ENCODE measurements at regions not wholly inside any gene's neighbourhood (a gene's known extent, or its start where the extent isn't known, plus 50 kb on each side); places are given as distances from the start of the nearest gene placed in this dataset.
"Not testable (repeated sequence)": the region's sequence is repeated elsewhere in the genome, so short reads cannot be mapped to it uniquely, and the experiment has no call there.

DNA sequence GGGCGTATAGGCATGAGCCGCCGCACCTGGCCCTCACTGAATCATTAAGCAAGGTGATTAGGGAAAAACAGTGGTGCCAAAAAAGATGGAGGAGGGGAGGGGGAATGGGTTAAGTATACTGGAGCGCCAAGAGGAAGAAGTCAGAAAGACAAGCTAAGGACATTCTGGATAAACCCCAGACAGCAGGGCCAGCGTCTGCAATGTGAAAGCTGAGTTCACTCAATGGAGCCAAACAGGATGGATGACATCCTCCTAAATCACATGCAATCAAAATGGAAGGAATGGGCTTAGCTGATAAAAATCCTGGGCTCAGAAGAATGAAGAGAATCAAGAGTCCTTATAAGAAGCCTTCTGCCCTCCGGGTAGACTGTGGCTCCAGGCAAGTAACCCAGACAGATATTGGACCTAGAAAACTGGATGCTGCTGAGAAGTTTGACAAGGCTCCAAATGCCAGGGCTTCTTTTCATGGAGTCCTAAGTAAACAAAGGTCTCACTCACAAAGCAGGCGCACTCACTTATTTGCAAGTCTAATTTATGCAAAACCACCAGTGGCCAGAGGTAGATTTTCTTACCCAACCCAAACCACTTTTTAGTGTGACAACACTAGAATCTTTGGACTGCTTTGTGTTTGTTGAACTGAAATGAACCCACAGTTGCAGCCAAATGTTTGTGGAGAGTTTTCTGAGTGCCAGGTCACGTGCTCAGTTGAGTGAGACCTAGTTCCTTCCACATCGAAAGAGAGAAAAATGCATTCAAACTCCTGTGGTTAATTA, 519.1 kb upstream of the AUTS2 start:
- DNase-seq (ENCODE audit: low read depth) = no peak
- H3K4me3 ChIP-seq (ENCODE audit: control insufficient read depth, low read depth, low read length) = no peak overlapping the region
- TF ChIP-seq, protein P1, sequence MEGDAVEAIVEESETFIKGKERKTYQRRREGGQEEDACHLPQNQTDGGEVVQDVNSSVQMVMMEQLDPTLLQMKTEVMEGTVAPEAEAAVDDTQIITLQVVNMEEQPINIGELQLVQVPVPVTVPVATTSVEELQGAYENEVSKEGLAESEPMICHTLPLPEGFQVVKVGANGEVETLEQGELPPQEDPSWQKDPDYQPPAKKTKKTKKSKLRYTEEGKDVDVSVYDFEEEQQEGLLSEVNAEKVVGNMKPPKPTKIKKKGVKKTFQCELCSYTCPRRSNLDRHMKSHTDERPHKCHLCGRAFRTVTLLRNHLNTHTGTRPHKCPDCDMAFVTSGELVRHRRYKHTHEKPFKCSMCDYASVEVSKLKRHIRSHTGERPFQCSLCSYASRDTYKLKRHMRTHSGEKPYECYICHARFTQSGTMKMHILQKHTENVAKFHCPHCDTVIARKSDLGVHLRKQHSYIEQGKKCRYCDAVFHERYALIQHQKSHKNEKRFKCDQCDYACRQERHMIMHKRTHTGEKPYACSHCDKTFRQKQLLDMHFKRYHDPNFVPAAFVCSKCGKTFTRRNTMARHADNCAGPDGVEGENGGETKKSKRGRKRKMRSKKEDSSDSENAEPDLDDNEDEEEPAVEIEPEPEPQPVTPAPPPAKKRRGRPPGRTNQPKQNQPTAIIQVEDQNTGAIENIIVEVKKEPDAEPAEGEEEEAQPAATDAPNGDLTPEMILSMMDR (IDR thresholded peaks at IDR 0.05; ENCODE audit: control insufficient read depth, insufficient read depth, low read depth, low read length, missing control alignments) = no peak

DNA sequence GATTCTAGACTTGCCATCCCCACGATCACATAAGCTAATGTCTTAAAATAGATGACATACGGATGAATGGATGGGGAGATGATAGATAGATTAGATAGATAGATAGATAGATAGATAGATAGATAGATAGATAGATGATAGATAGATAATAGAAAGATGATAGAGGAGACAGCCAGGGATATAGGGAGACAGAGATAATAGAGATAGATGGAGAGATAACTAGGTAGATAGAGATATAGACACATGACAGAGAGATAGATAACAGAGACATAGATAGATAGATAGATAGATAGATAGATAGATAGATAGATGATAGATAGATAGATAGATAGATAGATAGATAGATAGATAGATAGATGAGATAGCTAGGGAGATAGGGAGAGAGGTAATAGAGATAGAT, 511.0 kb upstream of the AUTS2 start:
- DNase-seq (ENCODE audit: low read depth); H3K4me3 ChIP-seq (ENCODE audit: control insufficient read depth, low read depth, low read length): not testable (repeated sequence)

DNA sequence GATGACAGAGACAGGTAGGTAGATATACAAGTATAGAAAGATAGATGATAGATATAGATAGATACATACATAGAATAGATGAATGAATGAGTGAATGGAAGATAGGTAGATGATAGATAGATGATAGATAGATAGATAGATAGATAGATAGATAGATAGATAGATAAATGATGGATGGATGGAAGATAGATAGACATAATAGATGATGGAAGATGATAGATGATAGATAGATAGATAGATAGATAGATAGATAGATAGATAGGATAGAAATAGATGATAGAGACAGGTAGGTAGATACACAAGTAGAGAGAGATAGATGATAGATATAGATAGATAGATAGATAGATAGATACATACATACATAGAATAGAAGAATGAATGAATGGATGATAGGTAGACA, 510.1 kb upstream of the AUTS2 start:
- no peak for DNase-seq (ENCODE audit: low read depth)
- TF ChIP-seq, protein P1 (IDR thresholded peaks at IDR 0.05; ENCODE audit: control insufficient read depth, insufficient read depth, low read depth, low read length, missing control alignments) = no peak
- no peak overlapping the region for H3K4me3 ChIP-seq (ENCODE audit: control insufficient read depth, low read depth, low read length)

DNA sequence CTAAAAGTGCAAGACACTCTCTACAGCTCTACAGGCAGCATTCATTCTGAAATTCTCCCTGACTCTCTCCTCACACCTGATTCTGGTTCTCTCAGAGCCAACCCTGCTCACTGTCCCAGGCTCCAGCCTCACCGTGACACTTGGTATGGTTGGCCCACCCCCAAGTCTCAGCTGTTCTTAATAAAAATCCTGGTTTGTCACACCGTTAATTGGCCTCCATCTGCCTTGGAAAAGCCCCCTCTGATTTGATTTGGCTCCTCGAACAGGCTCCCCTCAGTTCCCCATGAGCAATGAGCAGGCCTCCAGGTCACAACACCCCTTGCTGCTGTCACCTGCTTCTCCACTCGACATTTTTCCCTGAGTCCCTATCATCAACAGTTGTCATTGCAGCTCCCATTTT, 507.3 kb upstream of the AUTS2 start:
- no peak for DNase-seq (ENCODE audit: low read depth)
- H3K4me3 ChIP-seq (ENCODE audit: control insufficient read depth, low read depth, low read length) = no peak overlapping the region
- TF ChIP-seq, protein P1 (IDR thresholded peaks at IDR 0.05; ENCODE audit: control insufficient read depth, insufficient read depth, low read depth, low read length, missing control alignments) = no peak

DNA sequence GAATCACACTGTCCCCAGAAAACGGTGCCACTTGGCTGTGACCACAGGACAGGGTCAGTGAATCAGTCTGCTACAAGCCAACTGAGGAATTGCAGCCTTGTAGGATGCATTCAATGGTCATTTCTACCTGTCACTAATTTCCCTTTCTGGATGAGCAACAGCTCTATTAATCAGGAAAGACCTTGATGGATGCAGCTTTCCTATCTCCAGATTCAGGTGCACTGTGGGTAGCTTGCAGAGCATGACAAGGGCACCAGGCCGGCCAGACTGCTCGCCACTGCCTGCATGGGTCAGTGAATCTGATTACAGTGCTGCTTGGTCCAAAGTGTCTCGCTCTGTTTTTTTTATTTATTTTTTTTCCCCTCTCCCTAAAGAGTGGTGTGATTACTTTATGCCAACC, 506.8 kb upstream of the AUTS2 start:
- DNase-seq (ENCODE audit: low read depth) = no peak
- TF ChIP-seq, protein P1 (IDR thresholded peaks at IDR 0.05; ENCODE audit: control insufficient read depth, insufficient read depth, low read depth, low read length, missing control alignments) = no peak
- no peak overlapping the region for H3K4me3 ChIP-seq (ENCODE audit: control insufficient read depth, low read depth, low read length)

DNA sequence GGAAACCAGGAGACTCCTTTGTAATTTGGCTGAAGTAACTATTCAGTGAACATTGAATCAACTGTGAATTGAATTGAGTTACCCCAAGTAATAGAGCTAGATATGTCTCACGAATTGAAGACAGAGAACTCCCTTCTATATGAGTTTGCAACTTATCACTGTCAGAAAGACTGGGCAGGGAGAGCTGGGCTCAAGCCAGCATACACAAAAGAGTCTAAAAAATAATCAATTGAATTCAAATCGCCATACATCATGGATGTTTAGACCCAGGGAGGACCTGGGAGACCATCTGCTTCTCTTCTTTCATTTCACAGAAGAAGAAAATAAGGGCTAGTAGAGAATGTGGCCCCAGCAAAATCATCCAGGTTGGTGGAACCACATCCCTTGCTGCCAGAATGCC, 503.1 kb upstream of the AUTS2 start:
- no peak for DNase-seq (ENCODE audit: low read depth)
- TF ChIP-seq, protein P1 (IDR thresholded peaks at IDR 0.05; ENCODE audit: control insufficient read depth, insufficient read depth, low read depth, low read length, missing control alignments) = no peak

DNA sequence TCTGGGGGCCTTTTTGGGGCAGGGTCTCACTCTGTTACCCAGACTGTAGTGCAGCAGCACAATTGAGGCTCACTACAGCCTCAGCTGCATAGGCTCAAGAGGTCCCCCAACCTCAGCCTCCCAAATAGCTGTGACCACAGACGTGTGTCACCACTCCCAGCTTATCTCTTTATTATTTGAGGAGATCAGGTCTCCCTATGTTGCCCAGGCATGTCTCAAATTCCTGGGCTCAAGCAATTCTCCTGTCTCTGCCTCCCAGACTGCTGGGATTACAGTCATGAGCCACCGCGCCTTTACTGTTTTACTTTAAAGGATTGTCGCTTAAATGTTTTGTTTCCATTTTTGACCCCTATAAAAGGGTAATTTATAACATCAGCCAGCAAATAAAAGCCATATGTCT, 502.6 kb upstream of the AUTS2 start:
- DNase-seq (ENCODE audit: low read depth) = no peak
- TF ChIP-seq, protein P1 (IDR thresholded peaks at IDR 0.05; ENCODE audit: control insufficient read depth, insufficient read depth, low read depth, low read length, missing control alignments) = no peak
- no peak overlapping the region for H3K4me3 ChIP-seq (ENCODE audit: control insufficient read depth, low read depth, low read length)

More for the DNA sequence above, 503.1 kb upstream of the AUTS2 start:
- no peak overlapping the region for H3K4me3 ChIP-seq (ENCODE audit: control insufficient read depth, low read depth, low read length)
